ENCODE measurements at regions not wholly inside any gene's neighbourhood (a gene's known extent, or its start where the extent isn't known, plus 50 kb on each side); places are given as distances from the start of the nearest gene placed in this dataset.

DNA sequence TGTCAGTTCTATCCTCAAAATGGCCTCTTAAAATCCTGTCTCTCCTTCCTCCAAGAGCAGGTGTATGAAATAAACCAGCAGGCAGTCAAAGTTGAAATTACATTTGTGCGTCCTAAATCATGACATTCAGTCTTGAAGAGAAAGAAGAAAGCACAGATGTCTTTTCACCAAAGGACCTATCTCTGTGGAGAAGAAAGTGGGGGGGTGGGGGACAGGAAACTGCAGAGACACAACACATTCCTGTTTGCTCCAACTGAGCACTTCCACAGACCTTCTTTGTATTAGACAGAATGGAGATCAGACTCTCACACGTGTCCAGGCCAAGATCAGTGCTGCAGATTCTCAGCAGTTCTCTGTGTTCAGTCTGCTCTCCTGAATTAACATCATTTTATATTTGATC, 471.9 kb upstream of the RGMB start:
- no peak for TF ChIP-seq EZH2 (IDR thresholded peaks at IDR 0.05; ENCODE audit: insufficient read depth, poor library complexity, severe bottlenecking)
- TF ChIP-seq EZH2phosphoT487 (IDR thresholded peaks at IDR 0.05; ENCODE audit: insufficient read depth, low read depth) = no peak

All from GM23248 (cell line).